H54 (cell line): ENCODE measurements at regions not wholly inside any gene's neighbourhood (a gene's known extent, or its start where the extent isn't known, plus 50 kb on each side); places are given as distances from the start of the nearest gene placed in this dataset.

Experiments
- DNase-seq: peaks from one replicate; pipeline ENCODE4 v3.0.0; 2011; ENCODE audit warnings: low spot score, mixed read lengths; ENCODE audit not compliant: insufficient read length
- FAIRE-seq: peaks from 3 replicates; lab custom pipeline; 2011; peaks lifted over from hg19 to GRCh38; lab: Jason Lieb, UNC
- POLR2A ChIP-seq: IDR thresholded peaks from 2 replicates; pipeline ENCODE4 v1.6.1; 2011; ENCODE audit warnings: low read depth, mild to moderate bottlenecking, low read length

DNA sequence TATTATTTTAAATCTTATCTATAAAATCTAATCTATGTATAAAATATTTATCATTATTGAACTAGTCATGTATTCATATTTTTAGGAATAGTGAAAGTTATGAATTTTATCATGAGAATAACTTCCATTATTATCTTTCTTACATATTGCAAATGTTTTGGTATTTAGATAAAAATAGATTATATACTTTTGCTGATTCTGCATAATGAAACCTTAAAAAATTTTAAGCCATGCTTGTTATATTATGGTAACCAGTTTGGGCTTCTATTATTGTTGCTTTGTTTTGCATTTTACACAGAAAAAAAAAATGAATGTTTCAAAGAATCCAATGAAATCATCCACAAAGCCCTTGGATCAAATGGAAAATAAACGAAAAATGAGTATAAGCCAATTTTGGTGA, 772.5 kb downstream of the NR2F1-AS1 start:
- no peak for TF ChIP-seq POLR2A
- DNase-seq (no peak), FAIRE-seq (no peak)

DNA sequence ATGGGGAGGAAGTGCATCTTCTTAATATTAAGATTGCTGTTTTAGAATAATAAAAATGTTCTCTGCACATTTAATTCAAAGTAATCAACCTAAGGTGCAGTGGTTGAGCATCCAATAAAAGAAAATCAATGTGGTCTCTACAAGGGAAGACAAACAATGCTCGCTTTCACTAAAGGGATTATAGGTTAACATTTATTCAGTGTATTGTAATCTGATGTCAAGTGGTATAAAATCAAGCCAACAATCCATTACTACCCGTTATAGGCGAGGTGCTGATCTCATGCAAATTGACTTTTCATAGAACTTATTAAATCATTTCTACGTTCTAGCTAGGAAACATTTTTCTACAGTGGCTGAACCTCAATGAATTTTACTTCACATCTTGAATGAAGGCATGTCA, 773.9 kb downstream of the NR2F1-AS1 start:
- DNase-seq (no peak), FAIRE-seq (no peak)
- no peak for TF ChIP-seq POLR2A

GRCh38 chr5:92805446-92805845, 775.6 kb downstream of the NR2F1-AS1 start:
- no peak for TF ChIP-seq POLR2A
- DNase-seq (no peak), FAIRE-seq (no peak)

DNA sequence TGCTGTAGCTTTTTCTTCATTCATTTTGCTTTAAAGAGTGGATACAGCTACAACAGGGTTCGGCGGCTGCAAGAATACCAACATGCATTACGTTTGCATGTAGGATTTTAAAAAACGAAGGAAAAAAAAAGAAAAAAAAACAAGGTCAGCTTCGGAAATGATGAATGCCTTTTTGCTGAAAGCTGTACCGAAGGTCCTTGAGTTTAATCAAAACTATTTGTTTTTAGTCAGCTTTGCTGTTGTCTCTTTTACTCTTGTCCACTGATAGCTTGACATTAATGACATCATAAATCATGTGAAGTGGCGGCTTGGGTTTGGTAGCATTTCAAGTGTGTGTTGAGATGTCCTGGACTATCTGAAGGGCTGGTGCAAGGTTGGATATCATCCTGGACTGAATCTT, 779.1 kb downstream of the NR2F1-AS1 start:
- DNase-seq (no peak), FAIRE-seq (no peak)
- no peak for TF ChIP-seq POLR2A

GRCh38 chr5:92800365-92800764, 780.7 kb downstream of the NR2F1-AS1 start:
- FAIRE-seq (no peak), DNase-seq (no peak)
- TF ChIP-seq POLR2A, result no peak

GRCh38 chr5:92795633-92796032, 785.4 kb downstream of the NR2F1-AS1 start:
- no peak for DNase-seq
- no peak for FAIRE-seq
- no peak for TF ChIP-seq POLR2A

- DNase-seq (no peak), FAIRE-seq (no peak)
- TF ChIP-seq POLR2A, result no peak
Observed at GRCh38 chr5:92780057-92780456, 801.0 kb downstream of the NR2F1-AS1 start.

DNA sequence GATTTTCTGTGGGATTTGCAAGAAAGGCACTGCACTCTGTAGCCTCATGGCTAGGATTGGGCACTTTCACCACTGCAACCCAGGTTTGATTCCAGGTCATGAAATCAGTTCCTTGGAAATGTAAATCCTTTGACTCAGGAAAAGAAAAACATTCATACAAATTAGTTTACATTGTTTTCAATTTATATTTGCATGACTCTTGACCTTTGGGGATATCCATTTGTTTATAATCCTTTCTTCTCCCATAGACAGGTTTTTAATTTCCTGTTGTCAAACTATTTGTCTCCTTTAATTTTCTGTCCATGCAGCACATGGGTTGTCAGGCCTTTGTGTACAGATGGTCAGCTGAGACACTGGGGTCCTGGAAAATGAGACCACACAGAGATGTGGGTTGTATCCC, 801.5 kb downstream of the NR2F1-AS1 start:
- DNase-seq (no peak), FAIRE-seq (no peak)
- no peak for TF ChIP-seq POLR2A

DNA sequence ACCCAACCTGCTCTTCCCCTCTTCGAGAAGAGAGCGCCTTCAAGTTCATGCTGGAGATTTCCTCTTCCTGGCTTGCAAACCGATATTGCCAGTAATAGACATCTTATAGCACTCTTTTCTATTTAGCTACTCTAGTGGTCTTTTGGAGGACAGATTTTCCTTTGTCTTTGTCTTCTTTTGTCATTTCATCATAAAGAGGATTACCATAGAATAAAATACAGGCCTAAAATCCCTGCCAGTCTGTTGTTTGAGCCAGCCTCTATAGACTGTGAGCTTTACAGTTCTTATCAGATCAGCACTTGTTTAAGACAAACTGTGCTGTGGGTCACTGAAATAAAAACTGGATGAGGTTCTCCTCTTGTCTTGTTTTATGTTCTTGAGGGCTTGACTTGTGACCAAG, 802.8 kb downstream of the NR2F1-AS1 start:
- no peak for DNase-seq
- no peak for FAIRE-seq
- TF ChIP-seq POLR2A, result no peak

DNA sequence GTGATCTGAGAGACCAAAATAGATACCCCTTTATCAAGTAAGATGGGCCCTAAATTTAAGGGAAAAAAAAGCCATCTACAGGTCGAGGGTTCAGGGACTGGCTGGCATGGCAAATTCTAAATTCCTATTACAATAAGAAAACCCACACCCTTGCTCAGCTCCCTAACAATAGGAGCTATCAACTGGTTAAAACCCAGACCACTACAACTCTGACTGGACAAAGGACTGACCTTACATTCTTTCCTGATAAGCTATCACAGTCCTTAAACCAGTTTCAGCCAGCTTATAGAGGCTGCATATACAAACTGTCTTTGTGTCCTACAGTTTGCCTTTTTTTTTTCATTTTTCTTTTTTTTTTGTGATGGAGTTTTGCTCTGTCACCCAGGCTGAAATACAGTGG, 803.6 kb downstream of the NR2F1-AS1 start:
- DNase-seq (no peak), FAIRE-seq (no peak)
- TF ChIP-seq POLR2A, result no peak

DNA sequence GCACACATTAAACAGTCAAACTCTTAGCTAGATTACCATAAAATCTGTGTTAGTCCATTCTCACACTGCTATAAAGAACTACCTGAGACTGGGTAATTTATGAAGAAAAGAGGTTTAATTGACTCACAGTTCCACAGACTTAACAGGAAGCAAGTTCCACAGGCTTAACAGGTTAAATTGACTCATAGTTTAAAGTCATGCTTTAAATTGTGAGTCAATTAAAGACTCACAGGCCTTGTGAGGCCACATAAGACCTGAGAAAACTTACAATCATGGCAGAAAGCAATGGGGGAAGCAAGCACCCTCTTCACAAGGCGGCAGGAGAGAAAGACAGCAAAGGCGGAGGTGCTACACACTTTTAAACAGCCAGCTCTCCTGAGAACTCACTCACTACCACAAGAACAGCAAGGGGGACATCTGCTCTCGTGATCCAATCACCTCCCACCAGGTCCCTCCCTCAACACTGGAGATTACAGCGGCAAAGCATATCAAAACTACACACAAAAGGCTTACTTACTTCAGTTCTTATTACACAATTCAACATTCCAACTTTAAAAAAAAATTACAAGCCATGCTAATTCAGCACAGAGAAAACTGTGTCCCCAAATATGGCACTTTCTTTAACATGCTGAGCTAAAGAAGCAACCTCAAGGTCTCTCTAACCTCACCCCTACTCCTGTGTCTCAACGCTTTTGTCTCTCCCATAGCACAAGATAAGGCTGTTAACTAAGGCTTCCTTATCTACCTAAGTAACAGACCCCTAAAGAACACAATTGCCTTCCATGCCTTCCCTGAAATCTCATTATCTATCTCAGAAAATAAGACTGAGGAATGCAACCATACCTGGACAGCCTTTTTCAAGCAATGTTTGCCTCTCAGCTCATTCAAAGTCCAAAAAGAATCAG, 805.1 kb downstream of the NR2F1-AS1 start:
- peak; percentile 62 for FAIRE-seq
- DNase-seq, result no peak
- TF ChIP-seq POLR2A, result no peak

- no peak for FAIRE-seq
- no peak for DNase-seq
- TF ChIP-seq POLR2A, result no peak
Observed at GRCh38 chr5:92769978-92770377, 811.0 kb downstream of the NR2F1-AS1 start.

DNA sequence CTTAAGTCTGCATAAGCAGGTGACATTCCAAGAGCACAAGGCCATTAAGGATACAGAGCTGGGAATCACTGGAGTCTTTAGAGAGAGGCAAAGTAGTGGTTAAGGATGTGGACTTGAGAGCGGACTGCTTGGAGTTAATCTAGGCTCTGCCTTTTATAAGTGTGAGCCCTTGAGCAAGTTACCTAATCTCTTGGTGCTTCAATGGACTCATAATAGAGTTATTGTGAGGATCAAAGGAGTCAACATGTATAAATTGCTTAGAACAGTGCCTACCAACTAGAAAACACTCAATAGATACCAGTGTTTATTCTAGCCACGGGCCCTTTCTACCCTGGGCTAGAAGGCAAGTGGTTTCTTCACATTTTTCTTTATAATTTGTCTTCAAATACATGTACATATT, 819.4 kb downstream of the NR2F1-AS1 start:
- DNase-seq (no peak), FAIRE-seq (no peak)
- no peak for TF ChIP-seq POLR2A

- no peak for FAIRE-seq
- no peak for DNase-seq
- TF ChIP-seq POLR2A, result no peak
Observed at GRCh38 chr5:92760550-92760949, 820.5 kb downstream of the NR2F1-AS1 start.

DNA sequence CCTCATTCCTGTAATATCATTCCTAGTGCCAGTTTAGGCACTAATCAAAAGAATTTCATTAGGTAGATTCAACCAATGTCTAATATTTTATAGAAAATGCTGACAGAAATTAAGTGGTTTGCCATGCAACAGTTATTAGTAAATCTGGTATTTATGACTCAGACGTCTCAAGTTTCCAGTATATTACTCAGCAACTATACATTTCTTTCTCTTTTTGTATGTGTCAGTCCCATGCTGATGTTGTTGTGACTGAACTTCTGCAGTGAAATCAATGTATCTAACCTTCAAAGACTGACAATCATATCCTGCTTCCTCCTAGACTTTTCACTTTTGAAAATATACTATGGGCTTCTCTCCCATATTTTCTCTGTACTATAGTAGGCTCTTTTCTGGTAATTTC, 822.5 kb downstream of the NR2F1-AS1 start:
- DNase-seq (peak; percentile 7), FAIRE-seq (peak; percentile 75)
- TF ChIP-seq POLR2A, result no peak
